HEK293T (cell line): ENCODE measurements at regions not wholly inside any gene's neighbourhood (a gene's known extent, or its start where the extent isn't known, plus 50 kb on each side); places are given as distances from the start of the nearest gene placed in this dataset.
A peak's percentile ranks its signal among the peaks of the same experiment; 100 is the strongest.

Source experiments
- CTCF ChIA-PET: fragments of 350-600 bp; formaldehyde crosslinking; extraction: SDS; loops from one replicate; lab custom pipeline; 2021; ENCODE audit warnings: antibody characterized with exemption, inconsistent platforms; lab: Yijun Ruan, JAX
- POLR2A ChIA-PET: fragments of 350-600 bp; formaldehyde crosslinking; extraction: SDS; loops from one replicate; lab custom pipeline; 2020; ENCODE audit warnings: antibody characterized with exemption, inconsistent platforms; lab: Yijun Ruan, JAX
- DNase-seq: peaks from one replicate; pipeline ENCODE4 v3.0.0; 2012; ENCODE audit warnings: mixed read lengths; ENCODE audit errors: extremely low spot score
- ARNT ChIP-seq: fragments of 450-650 bp; IDR thresholded peaks from 2 replicates; pipeline ENCODE4 v1.6.1; 2017; ENCODE audit warnings: mild to moderate bottlenecking
- BHLHE40 ChIP-seq: fragments of 450-650 bp; IDR thresholded peaks from 2 replicates; pipeline ENCODE4 v1.6.1; 2016; ENCODE audit warnings: mild to moderate bottlenecking, moderate library complexity, borderline replicate concordance
- CTBP1 ChIP-seq: fragments of 450-650 bp; IDR thresholded peaks from 2 replicates; pipeline ENCODE4 v1.6.1; 2016; ENCODE audit warnings: borderline replicate concordance
- ELF4 ChIP-seq: fragments of 450-650 bp; IDR thresholded peaks from 2 replicates; pipeline ENCODE4 v1.6.1; 2017; ENCODE audit warnings: antibody characterized with exemption
- FOXA1 ChIP-seq: fragments of 450-650 bp; IDR thresholded peaks from 2 replicates; pipeline ENCODE4 v1.6.1; 2016; ENCODE audit warnings: mild to moderate bottlenecking
- FOXK2 ChIP-seq: fragments of 450-650 bp; IDR thresholded peaks from 2 replicates; pipeline ENCODE4 v1.6.1; 2016; ENCODE audit warnings: mild to moderate bottlenecking
- FOXM1 ChIP-seq: fragments of 450-650 bp; IDR thresholded peaks from 2 replicates; pipeline ENCODE4 v1.6.1; 2017; ENCODE audit warnings: mild to moderate bottlenecking, borderline replicate concordance
- HDGF ChIP-seq: fragments of 450-650 bp; IDR thresholded peaks from 2 replicates; pipeline ENCODE4 v1.6.1; 2017; ENCODE audit warnings: antibody characterized with exemption, borderline replicate concordance
- L3MBTL2 ChIP-seq: fragments of 450-650 bp; conservative IDR thresholded peaks from 2 replicates; pipeline ENCODE4 v1.6.1; 2016; ENCODE audit warnings: mild to moderate bottlenecking
- LEF1 ChIP-seq: fragments of 450-650 bp; IDR thresholded peaks from 2 replicates; pipeline ENCODE4 v1.6.1; 2017; ENCODE audit warnings: mild to moderate bottlenecking, borderline replicate concordance
- NFRKB ChIP-seq: fragments of 450-650 bp; IDR thresholded peaks from 2 replicates; pipeline ENCODE4 v1.6.1; 2016; ENCODE audit warnings: mild to moderate bottlenecking, moderate library complexity
- SP1 ChIP-seq: fragments of 450-650 bp; IDR thresholded peaks from 2 replicates; pipeline ENCODE4 v1.6.1; 2017
- SUZ12 ChIP-seq: fragments of 450-650 bp; IDR thresholded peaks from 2 replicates; pipeline ENCODE4 v1.6.1; 2016; ENCODE audit warnings: mild to moderate bottlenecking
- TARDBP ChIP-seq: fragments of 450-650 bp; IDR thresholded peaks from 2 replicates; pipeline ENCODE4 v1.6.1; 2016
- ZNF384 ChIP-seq: fragments of 450-650 bp; IDR thresholded peaks from 2 replicates; pipeline ENCODE4 v1.6.1; 2016
- TF ChIP-seq, protein P1 (sequence below): fragments of 450-650 bp; IDR thresholded peaks from 2 replicates; pipeline ENCODE4 v1.6.1; 2016

DNA sequence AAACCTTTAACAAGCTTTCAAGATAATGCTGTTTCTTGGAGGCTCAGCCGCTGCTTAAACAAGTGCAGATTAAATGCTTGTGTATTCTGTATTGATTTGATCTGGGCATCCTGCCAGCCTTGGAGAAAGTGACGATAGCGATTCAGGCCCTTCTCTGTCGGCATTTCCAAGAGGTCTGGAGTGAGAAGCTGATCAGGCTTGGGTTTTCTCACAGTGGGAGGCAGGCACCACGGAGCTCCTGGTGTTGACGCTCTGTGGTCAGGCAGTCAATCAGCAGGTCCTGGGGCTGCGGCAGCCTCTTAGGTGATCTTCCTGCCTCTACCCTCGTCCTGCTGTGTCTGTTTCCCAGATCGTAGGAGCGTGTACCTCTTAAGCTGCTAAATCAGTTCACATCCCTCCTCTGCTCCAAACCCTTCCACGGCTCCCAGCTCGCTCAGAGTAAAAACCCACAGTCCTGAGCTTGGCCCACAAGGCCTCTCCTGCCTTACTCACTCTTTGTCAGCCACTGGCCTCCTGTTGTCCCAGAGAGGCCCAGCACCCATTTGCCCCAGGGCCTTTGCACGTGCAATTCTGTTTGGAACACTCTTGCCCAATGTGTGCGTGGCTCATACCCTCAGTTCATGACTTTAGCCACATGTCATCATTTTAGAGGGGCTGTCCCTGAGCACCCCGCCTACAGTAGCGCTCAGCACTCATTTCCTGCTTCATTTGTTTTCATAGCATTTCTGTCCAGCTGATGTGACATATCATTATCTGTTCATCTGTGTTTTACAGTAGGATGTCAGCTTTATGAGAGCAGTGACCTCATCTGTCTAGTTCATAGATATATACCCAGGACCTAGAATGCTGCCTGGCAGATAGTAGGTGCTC, 155.4 kb downstream of the AACS start:
- peak; percentile 34 for DNase-seq
- ChIA-PET CTCF (interaction anchor here (1.1 kb wide), 1 partner anchor 18 kb away, joined by 4 read pairs; no protein-coding TSS in a partner anchor), POLR2A (no interaction called here)
- TF ChIP-seq CTBP1 (no peak), ZNF384 (no peak), ELF4 (no peak), SP1 (no peak)
- TF ChIP-seq, protein P1, sequence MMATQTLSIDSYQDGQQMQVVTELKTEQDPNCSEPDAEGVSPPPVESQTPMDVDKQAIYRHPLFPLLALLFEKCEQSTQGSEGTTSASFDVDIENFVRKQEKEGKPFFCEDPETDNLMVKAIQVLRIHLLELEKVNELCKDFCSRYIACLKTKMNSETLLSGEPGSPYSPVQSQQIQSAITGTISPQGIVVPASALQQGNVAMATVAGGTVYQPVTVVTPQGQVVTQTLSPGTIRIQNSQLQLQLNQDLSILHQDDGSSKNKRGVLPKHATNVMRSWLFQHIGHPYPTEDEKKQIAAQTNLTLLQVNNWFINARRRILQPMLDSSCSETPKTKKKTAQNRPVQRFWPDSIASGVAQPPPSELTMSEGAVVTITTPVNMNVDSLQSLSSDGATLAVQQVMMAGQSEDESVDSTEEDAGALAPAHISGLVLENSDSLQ, result peak; percentile 54; the same call in 1 of the 2 replicates

DNA sequence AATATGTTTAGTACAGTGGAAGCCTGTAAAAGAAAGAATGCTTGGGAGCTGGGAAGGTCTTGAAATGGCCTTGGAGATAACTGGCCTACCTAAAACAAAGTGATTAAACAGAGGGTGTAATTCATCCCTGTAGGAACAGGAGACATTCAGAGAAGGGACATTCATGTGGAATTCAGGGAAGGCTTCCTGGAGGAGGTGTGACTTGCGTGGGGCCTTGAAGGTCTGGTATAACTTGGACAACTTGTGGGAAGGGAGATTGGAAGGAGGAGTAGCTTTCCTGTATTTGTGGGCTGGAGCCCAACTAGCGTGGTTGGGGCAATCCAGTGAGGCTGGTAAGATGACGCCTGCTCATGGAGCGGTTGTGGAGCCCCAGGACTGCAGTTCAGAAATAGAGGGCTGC, 156.4 kb downstream of the AACS start:
- CTCF ChIA-PET, result no interaction called here
- POLR2A ChIA-PET, result no interaction called here
- DNase-seq, result no peak
- no peak for TF ChIP-seq ARNT
- no peak for TF ChIP-seq ZNF384
- TF ChIP-seq LEF1, result no peak
- no peak for TF ChIP-seq HDGF
- no peak for TF ChIP-seq NFRKB
- TF ChIP-seq BHLHE40, result no peak
- TF ChIP-seq TARDBP, result no peak
- TF ChIP-seq FOXM1, result no peak

DNA sequence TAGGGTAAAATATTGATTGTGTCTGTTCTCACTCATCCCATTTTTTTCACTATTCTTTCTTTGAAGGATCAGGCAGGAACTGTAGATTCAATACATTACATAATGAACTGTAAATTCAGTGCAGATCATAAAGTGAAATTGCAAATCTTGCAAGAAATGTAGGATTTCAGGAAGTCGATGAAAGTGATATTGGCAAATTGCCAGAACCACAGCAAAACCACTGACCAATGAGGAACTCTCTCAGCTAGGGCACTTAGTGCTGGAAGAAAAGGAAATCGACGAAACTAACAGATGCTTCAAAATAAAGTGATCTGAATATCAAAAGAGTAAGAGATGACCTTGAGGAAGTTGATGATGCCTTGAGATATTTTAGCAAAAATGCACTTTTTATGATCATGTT, 157.6 kb downstream of the AACS start:
- no peak for DNase-seq
- ChIA-PET CTCF (no interaction called here), POLR2A (no interaction called here)
- no peak for TF ChIP-seq BHLHE40
- TF ChIP-seq, protein P1, result no peak
- TF ChIP-seq LEF1, result no peak
- no peak for TF ChIP-seq ZNF384

DNA sequence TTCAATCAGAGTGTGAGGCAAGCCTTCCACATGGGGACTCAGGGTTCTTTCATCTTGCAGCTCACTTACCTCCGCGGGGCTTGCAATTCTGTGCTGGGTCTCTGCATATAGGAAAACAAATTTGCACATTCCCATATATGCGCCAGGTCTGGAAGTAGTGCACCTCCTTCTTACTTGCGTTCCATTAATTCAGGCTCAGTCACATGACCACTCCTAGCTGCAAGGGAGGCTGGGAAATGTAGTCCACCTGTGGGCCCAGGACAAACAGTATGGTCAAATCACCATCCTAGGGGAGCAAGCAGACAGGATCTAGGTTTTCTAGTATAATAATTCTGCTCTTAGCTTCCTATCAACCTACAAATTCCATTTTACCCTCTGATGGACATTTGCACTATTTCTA, 160.4 kb downstream of the AACS start:
- no peak for TF ChIP-seq HDGF
- no peak for TF ChIP-seq L3MBTL2
- TF ChIP-seq ELF4, result no peak
- no peak for TF ChIP-seq CTBP1
- no peak for TF ChIP-seq ZNF384
- no peak for TF ChIP-seq BHLHE40
- TF ChIP-seq TARDBP, result no peak
- no peak for TF ChIP-seq SP1
- no peak for TF ChIP-seq LEF1
- TF ChIP-seq FOXA1, result no peak
- TF ChIP-seq NFRKB, result no peak
- TF ChIP-seq, protein P1, result no peak
- no peak for TF ChIP-seq ARNT
- no peak for TF ChIP-seq FOXM1
- no peak for TF ChIP-seq SUZ12
- TF ChIP-seq FOXK2, result no peak
- ChIA-PET POLR2A (no interaction called here), CTCF (interaction anchor here (1.4 kb wide), 1 partner anchor 12 kb away, joined by 3 read pairs; no protein-coding TSS in a partner anchor)
- no peak for DNase-seq

DNA sequence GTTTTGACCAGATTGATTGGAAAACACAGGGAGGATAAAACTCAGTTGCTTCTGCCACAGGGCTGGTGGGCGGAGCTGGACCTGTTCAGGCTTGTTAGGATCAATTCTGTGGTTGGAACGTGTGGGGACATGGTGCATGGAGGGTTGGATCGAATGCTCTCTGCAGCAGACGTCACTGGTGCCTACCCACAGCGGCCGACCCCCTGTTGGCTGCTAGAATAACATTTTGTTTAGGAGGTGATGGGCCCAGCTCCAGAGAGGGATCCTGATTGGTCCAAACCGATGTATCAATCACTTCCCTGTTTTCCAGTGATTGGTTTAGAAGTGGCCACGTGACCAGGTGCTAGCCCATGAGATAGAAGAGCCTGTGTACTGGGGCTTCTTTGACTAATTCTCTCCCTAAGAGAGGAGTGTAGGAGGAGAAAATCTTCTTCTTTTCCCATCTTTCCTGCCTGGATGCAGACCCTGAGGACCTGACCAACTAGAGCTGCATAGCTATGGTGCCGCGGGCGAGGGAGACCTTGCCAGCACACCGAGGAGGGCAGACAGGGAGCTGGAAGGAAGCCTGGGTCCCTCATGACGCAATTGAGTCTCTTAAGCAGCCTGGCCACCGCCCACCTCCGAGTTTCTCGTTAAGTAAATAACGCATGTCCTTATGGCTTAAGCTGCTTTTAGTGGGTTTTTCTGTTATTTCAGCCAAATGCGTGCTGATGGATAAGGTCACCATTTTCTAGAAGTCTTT, 163.5 kb downstream of the AACS start:
- DNase-seq, result peak; percentile 49
- CTCF ChIA-PET, result interaction anchor here (1.2 to 1.3 kb wide), 2 partner anchors 9 to 103 kb away, joined by 3 to 4 read pairs; no protein-coding TSS in a partner anchor
- TF ChIP-seq ARNT (no peak), BHLHE40 (no peak), L3MBTL2 (0 out of 2 replicates have a peak, but pooled peaks have one; percentile 3), FOXA1 (no peak), HDGF (no peak), SP1 (no peak)
- TF ChIP-seq, protein P1, result peak; percentile 89
- POLR2A ChIA-PET, result no interaction called here
